Activated CD8-positive, alpha-beta memory T cell treated with anti-CD3 and anti-CD28 coated beads, Interleukin-2, amount 10 ng/mL, durations not matched to agents 7 days and 5 days (primary cell): ENCODE measurements at regions not wholly inside any gene's neighbourhood (a gene's known extent, or its start where the extent isn't known, plus 50 kb on each side); places are given as distances from the start of the nearest gene placed in this dataset.

Experiments used
- ATAC-seq: fragments of 150-1000 bp; cut with Tn5 transposase; one replicate; pipeline ENCODE4 v1.10.0; 2021; ENCODE audit warnings: moderate library complexity
- CTCF ChIA-PET: fragments of 350-600 bp; sonication (Branson Sonifier 250); formaldehyde crosslinking; loops from one replicate; lab custom pipeline; 2021; ENCODE audit warnings: antibody characterized with exemption; lab: Charles Lee
- DNase-seq: peaks from one replicate; pipeline ENCODE4 v3.0.0-alpha.2; 2020
- H3K27ac Mint-ChIP-seq: one replicate; pipeline ENCODE4 v1.8.0; 2021; ENCODE audit warnings: mild to moderate bottlenecking, mixed read lengths
- H3K27me3 Mint-ChIP-seq: one replicate; pipeline ENCODE4 v1.8.0; 2021; ENCODE audit warnings: mixed read lengths
- H3K36me3 Mint-ChIP-seq: one replicate; pipeline ENCODE4 v1.8.0; 2021; ENCODE audit warnings: mild to moderate bottlenecking, mixed read lengths
- H3K4me1 Mint-ChIP-seq: one replicate; pipeline ENCODE4 v1.8.0; 2021; ENCODE audit warnings: mixed read lengths
- H3K4me3 Mint-ChIP-seq: one replicate; pipeline ENCODE4 v1.8.0; 2021; ENCODE audit warnings: mild to moderate bottlenecking, moderate library complexity, mixed read lengths
- H3K9me3 Mint-ChIP-seq: one replicate; pipeline ENCODE4 v1.8.0; 2022; ENCODE audit warnings: low read depth, mixed read lengths

DNA sequence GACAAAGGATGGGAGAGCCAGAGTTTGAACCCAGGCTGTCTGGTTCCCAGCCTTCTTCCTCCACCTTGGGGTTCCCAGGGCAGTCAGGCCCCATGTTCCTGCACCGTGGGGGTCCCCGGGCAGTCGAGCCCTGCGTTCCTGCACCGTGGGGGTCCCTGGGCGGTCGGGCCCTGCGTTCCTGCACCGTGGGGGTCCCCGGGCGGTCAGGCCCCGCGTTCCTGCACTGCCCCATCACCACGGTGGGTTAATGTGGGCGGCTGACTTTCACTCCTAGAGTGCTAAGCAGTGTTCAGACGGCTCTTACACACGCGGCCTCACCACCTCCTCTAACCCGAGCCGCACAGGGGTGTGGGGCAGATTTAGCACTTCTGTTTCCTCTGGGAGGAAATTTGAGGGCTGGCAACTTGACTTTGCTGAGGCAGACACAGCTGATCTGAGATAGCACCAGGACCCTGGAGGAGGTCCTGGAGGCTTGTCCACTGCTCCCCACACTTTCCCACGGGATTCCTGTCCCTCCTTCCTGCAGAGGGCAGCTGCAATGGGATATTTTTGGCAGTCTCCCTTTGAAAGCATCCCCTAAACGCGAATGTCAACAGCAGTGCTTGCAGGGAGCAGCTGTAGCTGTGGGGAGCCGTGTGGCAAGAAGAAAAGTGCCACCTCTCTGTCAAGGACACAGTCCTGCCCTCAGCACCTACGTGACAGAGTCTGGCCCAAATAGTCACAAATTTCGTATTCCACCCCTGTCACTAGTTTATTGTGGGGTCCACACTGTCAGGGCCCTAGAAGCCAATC, 239.4 kb downstream of the TEX29 start:
- no peak for ATAC-seq
- no peaks in the 10 kb centered on the region for H3K36me3 Mint-ChIP-seq
- H3K27me3 Mint-ChIP-seq = no peaks in the 10 kb centered on the region
- no peaks in the 10 kb centered on the region for H3K9me3 Mint-ChIP-seq
- no peak for DNase-seq
- CTCF ChIA-PET = no interaction called here
- no peak overlapping the region for H3K27ac Mint-ChIP-seq
- no peaks in the 10 kb centered on the region for H3K4me1 Mint-ChIP-seq
- H3K4me3 Mint-ChIP-seq = no peak overlapping the region

DNA sequence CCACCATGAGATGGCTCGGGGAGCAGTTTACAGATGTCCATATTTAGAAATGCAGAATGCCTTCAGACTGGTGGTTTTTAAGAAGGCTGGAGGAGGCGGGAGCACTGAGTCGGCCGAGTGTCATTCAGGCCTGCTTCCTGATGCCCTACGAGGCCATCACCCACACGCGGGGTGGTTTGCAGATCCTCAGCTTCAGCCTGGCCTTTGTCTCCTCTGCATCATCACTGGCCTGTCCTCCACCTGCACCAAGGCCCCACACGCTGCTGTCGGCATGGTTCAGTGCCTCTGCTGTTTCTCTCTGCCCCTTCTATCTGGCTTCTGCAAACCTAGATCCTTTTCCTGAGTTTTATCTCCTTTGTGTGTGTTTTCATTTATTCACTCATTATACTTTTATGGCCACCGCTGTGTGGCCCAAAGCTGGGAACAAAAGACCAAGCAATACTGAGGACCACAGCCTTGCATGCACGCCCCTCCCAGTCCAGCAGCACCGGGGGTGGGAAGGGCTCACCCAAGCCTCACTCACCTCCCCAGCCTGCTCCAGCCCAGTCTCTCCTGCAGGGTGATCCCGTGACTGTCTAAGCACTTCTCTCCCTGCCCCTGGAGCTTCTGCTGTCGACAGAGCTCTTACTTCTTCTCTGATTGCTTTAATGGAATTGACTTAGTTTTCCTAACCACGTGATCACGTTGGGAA, 240.8 kb downstream of the TEX29 start:
- ATAC-seq (no peak), DNase-seq (no peak)
- Mint-ChIP-seq H3K4me1 (no peaks in the 10 kb centered on the region), H3K9me3 (no peaks in the 10 kb centered on the region), H3K36me3 (no peaks in the 10 kb centered on the region), H3K4me3 (no peak overlapping the region), H3K27me3 (no peaks in the 10 kb centered on the region), H3K27ac (no peak overlapping the region)
- CTCF ChIA-PET = interaction anchor here (0.7 kb wide), 1 partner anchor 344 kb away, joined by 3 read pairs; no protein-coding TSS in a partner anchor

GRCh38 chr13:111562716-111563115, 242.3 kb downstream of the TEX29 start:
- Mint-ChIP-seq H3K36me3 (no peaks in the 10 kb centered on the region), H3K27ac (no peak overlapping the region), H3K4me3 (no peak overlapping the region), H3K27me3 (no peaks in the 10 kb centered on the region), H3K4me1 (no peaks in the 10 kb centered on the region), H3K9me3 (no peaks in the 10 kb centered on the region)
- CTCF ChIA-PET = no interaction called here
- no peak for DNase-seq
- no peak for ATAC-seq

- H3K27me3 Mint-ChIP-seq = no peaks in the 10 kb centered on the region
- no peaks in the 10 kb centered on the region for H3K4me1 Mint-ChIP-seq
- ATAC-seq (no peak), DNase-seq (no peak)
- H3K4me3 Mint-ChIP-seq = no peak overlapping the region
- peaks cover 4% of the 10 kb centered on the region for H3K9me3 Mint-ChIP-seq
- CTCF ChIA-PET = no interaction called here
- H3K27ac Mint-ChIP-seq = no peak overlapping the region
- no peaks in the 10 kb centered on the region for H3K36me3 Mint-ChIP-seq
Observed at GRCh38 chr13:111564606-111565005, 244.2 kb downstream of the TEX29 start.

- no peak overlapping the region for H3K27ac Mint-ChIP-seq
- no peak overlapping the region for H3K4me3 Mint-ChIP-seq
- peaks cover 4% of the 10 kb centered on the region for H3K9me3 Mint-ChIP-seq
- ATAC-seq (no peak), DNase-seq (no peak)
- CTCF ChIA-PET = no interaction called here
- no peaks in the 10 kb centered on the region for H3K27me3 Mint-ChIP-seq
- H3K4me1 Mint-ChIP-seq = no peaks in the 10 kb centered on the region
- H3K36me3 Mint-ChIP-seq = no peaks in the 10 kb centered on the region
Observed at GRCh38 chr13:111565400-111565799, 245.0 kb downstream of the TEX29 start.

- CTCF ChIA-PET = no interaction called here
- H3K27ac Mint-ChIP-seq = no peak overlapping the region
- H3K4me1 Mint-ChIP-seq = no peaks in the 10 kb centered on the region
- peaks cover 4% of the 10 kb centered on the region for H3K9me3 Mint-ChIP-seq
- H3K36me3 Mint-ChIP-seq = no peaks in the 10 kb centered on the region
- H3K4me3 Mint-ChIP-seq = no peak overlapping the region
- no peaks in the 10 kb centered on the region for H3K27me3 Mint-ChIP-seq
- ATAC-seq (no peak), DNase-seq (no peak)
Observed at GRCh38 chr13:111566567-111566966, 246.1 kb downstream of the TEX29 start.

DNA sequence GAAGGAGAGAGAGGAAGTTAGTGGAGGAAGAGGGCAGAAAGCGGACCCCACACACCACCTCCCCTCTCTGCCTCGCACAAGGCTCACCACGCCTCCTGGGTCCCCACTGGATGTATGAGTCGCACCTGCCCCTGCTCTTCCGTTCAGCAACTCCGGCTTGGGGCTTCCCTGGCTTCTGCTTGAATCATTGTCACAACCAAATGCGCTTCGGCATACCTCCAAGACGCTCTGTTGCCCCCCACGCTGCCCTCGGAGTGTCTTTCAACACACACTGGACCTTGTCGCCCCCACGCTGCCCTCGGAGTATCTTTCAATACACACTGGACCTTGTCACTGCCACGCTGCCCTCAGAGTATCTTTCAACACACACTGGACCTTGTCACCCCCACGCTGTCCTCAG, 247.2 kb downstream of the TEX29 start:
- H3K36me3 Mint-ChIP-seq = no peaks in the 10 kb centered on the region
- no peak overlapping the region for H3K4me3 Mint-ChIP-seq
- H3K9me3 Mint-ChIP-seq = peaks cover 4% of the 10 kb centered on the region
- H3K27ac Mint-ChIP-seq = no peak overlapping the region
- CTCF ChIA-PET = no interaction called here
- H3K27me3 Mint-ChIP-seq = no peaks in the 10 kb centered on the region
- ATAC-seq (no peak), DNase-seq (no peak)
- H3K4me1 Mint-ChIP-seq = no peaks in the 10 kb centered on the region

DNA sequence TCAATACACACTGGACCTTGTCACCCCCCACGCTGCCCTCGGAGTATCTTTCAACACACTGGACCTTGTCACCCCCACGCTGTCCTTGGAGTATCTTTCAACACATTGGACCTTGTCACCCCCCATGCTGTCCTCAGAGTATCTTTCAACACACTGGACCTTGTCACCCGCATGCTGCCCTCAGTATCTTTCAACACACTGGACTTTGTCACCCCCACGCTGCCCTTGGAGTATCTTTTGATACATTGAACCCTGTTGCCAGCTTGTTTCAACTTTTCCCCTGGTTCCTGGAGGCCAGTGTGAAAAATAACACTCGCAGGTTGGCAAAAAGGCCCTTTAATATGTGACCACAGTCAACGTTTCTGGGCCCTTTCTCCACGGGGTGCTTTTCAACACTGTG, 247.8 kb downstream of the TEX29 start:
- H3K36me3 Mint-ChIP-seq = no peaks in the 10 kb centered on the region
- no peak for ATAC-seq
- H3K4me3 Mint-ChIP-seq = no peak overlapping the region
- H3K9me3 Mint-ChIP-seq = peaks cover 4% of the 10 kb centered on the region
- DNase-seq = no peak
- H3K4me1 Mint-ChIP-seq = no peaks in the 10 kb centered on the region
- H3K27ac Mint-ChIP-seq = no peak overlapping the region
- CTCF ChIA-PET = no interaction called here
- no peaks in the 10 kb centered on the region for H3K27me3 Mint-ChIP-seq

DNA sequence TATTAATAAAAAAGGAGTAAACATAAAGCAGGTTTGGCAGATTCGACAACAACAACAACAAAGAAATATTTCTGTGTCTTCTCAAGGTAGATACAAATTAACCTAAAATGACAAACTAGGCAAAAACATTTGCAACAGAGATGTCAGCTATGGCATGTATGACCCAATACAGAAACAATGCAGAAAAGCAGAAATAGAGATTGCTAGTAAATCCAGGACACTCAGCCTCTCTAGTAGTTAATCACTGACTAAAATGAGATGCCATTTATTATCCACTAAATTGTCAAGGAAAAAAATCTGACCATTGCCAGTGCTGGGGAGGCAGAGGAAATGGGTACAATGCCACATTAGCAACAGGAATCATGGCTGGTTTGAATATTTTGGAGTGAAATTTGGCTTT, 250.5 kb downstream of the TEX29 start:
- CTCF ChIA-PET = no interaction called here
- Mint-ChIP-seq H3K9me3 (peaks cover 10% of the 10 kb centered on the region), H3K36me3 (no peaks in the 10 kb centered on the region), H3K4me1 (no peaks in the 10 kb centered on the region), H3K4me3 (no peak overlapping the region), H3K27me3 (no peaks in the 10 kb centered on the region), H3K27ac (no peak overlapping the region)
- DNase-seq (no peak), ATAC-seq (no peak)

- ATAC-seq = no peak
- H3K36me3 Mint-ChIP-seq = no peaks in the 10 kb centered on the region
- peaks cover 8% of the 10 kb centered on the region for H3K9me3 Mint-ChIP-seq
- no peak overlapping the region for H3K27ac Mint-ChIP-seq
- CTCF ChIA-PET = no interaction called here
- H3K4me1 Mint-ChIP-seq = no peaks in the 10 kb centered on the region
- no peak for DNase-seq
- H3K4me3 Mint-ChIP-seq = no peak overlapping the region
- H3K27me3 Mint-ChIP-seq = no peaks in the 10 kb centered on the region
Observed at GRCh38 chr13:111572956-111573761, 252.7 kb downstream of the TEX29 start.

DNA sequence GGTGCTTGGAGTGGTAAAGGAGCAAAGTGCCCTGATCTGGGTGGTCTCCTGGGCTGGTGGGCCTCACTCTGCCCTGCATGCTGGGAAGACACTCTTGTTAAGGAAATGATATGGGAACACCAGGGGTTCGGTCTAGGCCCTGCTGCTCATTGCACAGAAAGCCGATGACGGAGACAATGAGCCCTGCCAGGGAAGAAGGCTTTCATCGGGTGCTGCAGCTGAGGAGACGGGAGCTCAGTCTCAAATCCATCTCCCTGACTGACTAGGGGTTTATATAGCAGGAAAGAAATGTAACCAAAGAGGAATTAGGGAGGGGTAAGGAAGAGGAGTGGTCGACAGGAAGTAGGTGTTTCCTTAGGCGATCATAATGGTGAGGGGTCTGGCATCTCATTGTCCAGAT, 253.4 kb downstream of the TEX29 start:
- Mint-ChIP-seq H3K27me3 (no peaks in the 10 kb centered on the region), H3K4me3 (no peak overlapping the region), H3K27ac (no peak overlapping the region), H3K4me1 (no peaks in the 10 kb centered on the region), H3K36me3 (no peaks in the 10 kb centered on the region), H3K9me3 (peaks cover 6% of the 10 kb centered on the region)
- CTCF ChIA-PET = no interaction called here
- DNase-seq (no peak), ATAC-seq (no peak)

- CTCF ChIA-PET = no interaction called here
- H3K27me3 Mint-ChIP-seq = no peaks in the 10 kb centered on the region
Observed at GRCh38 chr13:111575276-111575675, 254.8 kb downstream of the TEX29 start.

DNA sequence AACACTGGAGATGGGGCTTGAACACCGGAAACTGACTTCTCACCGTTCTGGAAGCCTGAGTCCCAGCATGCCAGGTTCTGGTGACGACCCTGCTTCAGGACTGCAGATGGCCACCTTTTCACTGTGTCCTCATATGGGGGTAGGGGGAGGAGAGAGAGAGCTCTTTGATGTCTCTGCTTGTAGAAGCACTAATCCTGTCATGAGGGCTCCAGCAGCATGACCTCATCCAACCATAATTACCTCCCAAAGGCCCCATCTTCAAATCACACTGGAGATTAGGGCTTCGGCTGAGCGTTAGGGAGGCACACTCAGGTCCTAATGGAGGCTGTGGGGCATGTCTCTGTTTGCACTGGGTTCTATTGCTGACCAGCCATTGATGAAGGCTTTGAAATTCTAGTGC, 255.3 kb downstream of the TEX29 start:
- Mint-ChIP-seq H3K27ac (no peak overlapping the region), H3K4me1 (no peaks in the 10 kb centered on the region), H3K9me3 (peaks cover 6% of the 10 kb centered on the region), H3K4me3 (no peak overlapping the region), H3K27me3 (no peaks in the 10 kb centered on the region), H3K36me3 (no peaks in the 10 kb centered on the region)
- DNase-seq (no peak), ATAC-seq (no peak)
- CTCF ChIA-PET = no interaction called here

More at GRCh38 chr13:111575276-111575675, 254.8 kb downstream of the TEX29 start:
- no peaks in the 10 kb centered on the region for H3K4me1 Mint-ChIP-seq
- H3K9me3 Mint-ChIP-seq = peaks cover 6% of the 10 kb centered on the region
- no peak overlapping the region for H3K27ac Mint-ChIP-seq
- DNase-seq (no peak), ATAC-seq (no peak)
- H3K36me3 Mint-ChIP-seq = no peaks in the 10 kb centered on the region
- H3K4me3 Mint-ChIP-seq = no peak overlapping the region
